ENCODE measurements at regions not wholly inside any gene's neighbourhood (a gene's known extent, or its start where the extent isn't known, plus 50 kb on each side); places are given as distances from the start of the nearest gene placed in this dataset.
"Not testable (repeated sequence)": the region's sequence is repeated elsewhere in the genome, so short reads cannot be mapped to it uniquely, and the experiment has no call there.

DNA sequence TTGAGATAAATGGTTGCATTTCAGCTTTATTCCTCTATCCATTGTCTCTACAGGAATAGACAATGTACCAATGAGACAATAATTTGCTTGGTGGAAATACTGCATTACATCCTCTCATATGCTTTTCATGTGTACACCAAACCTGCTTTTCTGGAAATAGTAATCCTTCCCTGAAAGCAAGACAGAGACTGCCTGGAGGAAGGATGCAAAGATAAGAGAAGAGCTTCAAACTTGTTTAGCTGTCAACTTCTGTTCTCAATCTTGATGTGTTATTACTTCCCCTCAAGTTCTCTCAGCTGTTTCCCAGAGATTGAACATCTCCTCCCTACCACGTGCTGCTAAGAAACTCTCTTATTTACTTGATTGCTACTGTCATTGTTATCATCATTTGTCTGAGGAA lies 1125.4 kb upstream of the TMPRSS15 start:
- TF ChIP-seq, protein P1, sequence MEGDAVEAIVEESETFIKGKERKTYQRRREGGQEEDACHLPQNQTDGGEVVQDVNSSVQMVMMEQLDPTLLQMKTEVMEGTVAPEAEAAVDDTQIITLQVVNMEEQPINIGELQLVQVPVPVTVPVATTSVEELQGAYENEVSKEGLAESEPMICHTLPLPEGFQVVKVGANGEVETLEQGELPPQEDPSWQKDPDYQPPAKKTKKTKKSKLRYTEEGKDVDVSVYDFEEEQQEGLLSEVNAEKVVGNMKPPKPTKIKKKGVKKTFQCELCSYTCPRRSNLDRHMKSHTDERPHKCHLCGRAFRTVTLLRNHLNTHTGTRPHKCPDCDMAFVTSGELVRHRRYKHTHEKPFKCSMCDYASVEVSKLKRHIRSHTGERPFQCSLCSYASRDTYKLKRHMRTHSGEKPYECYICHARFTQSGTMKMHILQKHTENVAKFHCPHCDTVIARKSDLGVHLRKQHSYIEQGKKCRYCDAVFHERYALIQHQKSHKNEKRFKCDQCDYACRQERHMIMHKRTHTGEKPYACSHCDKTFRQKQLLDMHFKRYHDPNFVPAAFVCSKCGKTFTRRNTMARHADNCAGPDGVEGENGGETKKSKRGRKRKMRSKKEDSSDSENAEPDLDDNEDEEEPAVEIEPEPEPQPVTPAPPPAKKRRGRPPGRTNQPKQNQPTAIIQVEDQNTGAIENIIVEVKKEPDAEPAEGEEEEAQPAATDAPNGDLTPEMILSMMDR (IDR thresholded peaks at IDR 0.05; ENCODE audit: low read depth, low read length) = no peak
- no peak for DNase-seq (ENCODE audit: extremely low read depth, low read depth)

DNA sequence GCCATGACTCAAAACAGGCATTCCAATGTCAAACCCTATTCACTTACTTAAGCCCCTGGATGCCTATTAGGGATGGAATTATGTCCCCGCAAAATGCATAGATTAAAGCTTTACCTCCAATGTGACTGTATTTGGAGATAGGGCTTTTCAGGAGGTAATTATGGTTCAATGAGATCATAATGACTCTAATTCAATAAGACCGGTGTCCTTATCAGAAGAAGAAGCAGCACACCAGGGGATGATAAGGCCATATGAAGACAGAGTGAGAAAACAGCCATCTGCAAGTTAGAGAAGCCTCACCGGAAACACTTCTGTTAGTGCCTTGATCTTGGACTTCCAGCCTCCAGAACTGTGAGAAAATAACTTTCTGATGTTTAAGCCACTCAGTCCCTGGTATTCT lies 1131.8 kb upstream of the TMPRSS15 start:
- TF ChIP-seq, protein P1 (IDR thresholded peaks at IDR 0.05; ENCODE audit: low read depth, low read length) = no peak
- no peak for DNase-seq (ENCODE audit: extremely low read depth, low read depth)

DNA sequence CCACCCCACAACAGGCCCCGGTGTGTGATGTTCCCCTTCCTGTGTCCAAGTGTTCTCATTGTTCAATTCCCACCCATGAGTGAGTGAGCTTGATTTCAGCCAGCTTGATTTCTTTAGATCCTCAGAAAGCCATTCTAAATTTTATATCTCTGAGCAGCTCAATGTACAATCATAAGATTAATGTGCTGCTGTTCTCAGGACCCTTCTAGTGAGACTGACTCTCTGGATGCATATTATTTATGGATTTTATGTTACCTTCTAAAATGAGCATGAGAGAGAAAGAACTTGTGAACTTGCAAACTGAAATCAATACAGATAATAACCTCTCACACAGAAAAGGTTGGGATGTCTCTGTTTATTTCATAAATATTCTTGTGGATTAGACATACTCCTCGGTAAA lies 1133.5 kb upstream of the TMPRSS15 start:
- no peak for DNase-seq (ENCODE audit: extremely low read depth, low read depth)
- TF ChIP-seq, protein P1 (IDR thresholded peaks at IDR 0.05; ENCODE audit: low read depth, low read length) = no peak

DNA sequence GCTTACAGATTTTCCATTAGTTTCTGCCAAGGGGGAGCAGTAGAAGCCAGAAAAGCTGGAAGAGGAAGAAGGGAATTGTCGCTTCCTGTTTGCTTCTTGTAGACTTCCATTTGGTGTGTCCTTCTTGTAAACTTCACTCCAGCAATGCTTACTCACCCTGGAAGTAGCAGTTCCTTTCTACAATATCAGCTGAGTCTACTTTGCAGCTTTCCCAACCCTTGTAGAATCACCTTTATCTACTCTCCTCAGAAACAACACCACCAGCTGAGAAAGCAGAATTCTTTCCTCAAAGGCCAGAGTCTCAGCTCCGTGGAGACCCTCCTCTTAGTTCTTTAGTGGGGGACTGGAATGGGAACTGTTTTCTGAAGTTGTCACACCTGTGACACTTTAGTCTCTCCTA lies 1136.7 kb upstream of the TMPRSS15 start:
- TF ChIP-seq, protein P1 (IDR thresholded peaks at IDR 0.05; ENCODE audit: low read depth, low read length) = no peak
- no peak for DNase-seq (ENCODE audit: extremely low read depth, low read depth)

DNA sequence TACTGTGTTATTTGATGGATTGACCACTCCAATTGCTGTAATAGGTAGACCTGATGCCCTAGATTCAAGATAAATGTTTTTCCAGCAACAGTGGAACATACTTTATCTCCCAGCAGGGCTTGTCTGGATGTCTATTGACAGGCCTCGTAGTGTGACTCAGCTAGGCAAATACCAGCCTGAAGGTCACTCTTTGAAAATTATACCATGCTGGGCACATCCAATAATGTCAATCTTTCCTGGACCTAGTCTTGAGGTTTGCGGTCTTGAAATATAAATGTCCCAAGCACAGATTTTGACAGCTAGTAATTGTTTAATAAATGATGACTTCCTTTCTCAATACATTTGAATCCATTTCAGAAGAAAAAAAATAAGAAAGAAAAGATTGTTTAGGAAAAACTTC lies 1138.0 kb upstream of the TMPRSS15 start:
- DNase-seq (ENCODE audit: extremely low read depth, low read depth) = no peak
- TF ChIP-seq, protein P1 (IDR thresholded peaks at IDR 0.05; ENCODE audit: low read depth, low read length) = no peak

DNA sequence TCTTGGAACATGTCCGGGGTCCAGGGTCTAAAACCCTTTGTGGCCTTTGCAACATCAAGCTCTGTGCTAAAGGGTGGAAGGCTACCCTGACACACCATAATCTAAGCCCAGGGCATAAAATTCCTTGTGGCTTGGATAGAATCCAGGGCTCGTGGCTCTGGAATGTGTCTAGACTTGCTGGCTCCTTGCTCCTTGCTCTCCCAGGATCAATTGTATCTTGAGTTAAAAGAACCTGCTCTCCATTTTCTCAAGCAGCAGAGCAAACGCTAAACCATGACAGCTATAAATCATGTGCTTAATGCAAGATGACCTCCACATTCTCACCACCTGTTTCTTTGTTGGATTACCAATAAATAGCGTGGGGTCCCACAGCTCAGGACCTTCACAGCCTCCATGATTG lies 1140.9 kb upstream of the TMPRSS15 start:
- DNase-seq (ENCODE audit: extremely low read depth, low read depth) = not testable (repeated sequence)

DNA sequence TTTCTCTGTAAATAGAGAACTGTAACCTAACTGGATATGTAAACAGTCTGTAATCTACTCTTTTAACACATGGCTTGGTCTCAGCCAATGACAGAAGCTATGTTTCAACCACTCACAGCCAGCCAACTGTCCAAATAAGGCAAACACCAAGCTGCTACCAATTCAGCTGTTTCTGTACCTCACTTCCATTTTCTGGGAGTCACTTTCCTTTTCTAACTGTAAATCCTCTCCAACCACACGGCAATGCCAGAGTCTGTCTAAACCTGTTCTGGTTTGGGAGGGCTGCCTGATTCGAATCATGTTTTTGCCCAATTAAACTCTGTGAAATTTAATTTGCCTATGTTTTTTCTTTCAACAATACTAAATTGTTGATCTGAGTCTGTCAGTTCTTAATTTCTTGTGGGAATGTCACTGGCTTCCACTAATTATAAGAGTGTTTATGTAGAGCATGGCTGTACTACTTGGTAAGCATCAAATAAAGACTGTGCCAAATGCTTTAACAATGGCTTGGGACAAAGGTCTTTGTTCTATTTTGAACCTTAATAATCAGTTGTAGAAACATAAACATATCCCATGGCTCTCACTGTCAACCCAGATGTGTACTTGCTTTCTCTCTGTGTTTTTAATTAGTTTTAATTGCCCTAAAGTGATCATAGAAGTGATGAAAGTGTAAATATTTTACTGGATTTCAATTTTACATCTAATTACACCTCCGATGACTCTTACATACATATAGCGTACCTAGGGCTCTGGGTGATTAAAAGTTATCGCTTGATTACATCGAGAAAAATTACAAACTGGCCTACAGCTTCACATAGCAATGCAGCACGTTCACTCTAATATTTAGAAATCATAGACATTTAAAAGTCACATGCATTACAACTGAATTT lies 1144.6 kb upstream of the TMPRSS15 start:
- TF ChIP-seq, protein P1 (IDR thresholded peaks at IDR 0.05; ENCODE audit: low read depth, low read length) = no peak
- no peak for DNase-seq (ENCODE audit: extremely low read depth, low read depth)
